ENCODE measurements at regions not wholly inside any gene's neighbourhood (a gene's known extent, or its start where the extent isn't known, plus 50 kb on each side); places are given as distances from the start of the nearest gene placed in this dataset.

- TF ChIP-seq CTCF (IDR thresholded peaks at IDR 0.05): no peak
- no peak for TF ChIP-seq EZH2phosphoT487 (IDR thresholded peaks at IDR 0.05)
Measured at GRCh38 chr7:36096460-36097095, 56.5 kb upstream of the EEPD1 start.

Data from neural progenitor cell (in vitro differentiated cells).